K562 (cell line): ENCODE measurements at regions not wholly inside any gene's neighbourhood (a gene's known extent, or its start where the extent isn't known, plus 50 kb on each side); places are given as distances from the start of the nearest gene placed in this dataset.

ENCODE experiments used
- ATAC-seq: fragments of 200-7000 bp; cut with Tn5 transposase; 3 replicates; pipeline ENCODE4 v1.9.1; 2020; ENCODE audit warnings: moderate library complexity
- BruUV-seq: library from RNA; stranded (reverse); fragments of 400-500 nt; replicated peaks from 2 replicates; lab custom pipeline; 2021; lab: Mats Ljungman, UMichigan
- CTCF ChIA-PET: fragments of 300-600 bp; formaldehyde crosslinking; extraction: SDS; loops from one replicate; lab custom pipeline; 2021; ENCODE audit warnings: low intra/inter-chr PET ratio; lab: Yijun Ruan, JAX
- POLR2A ChIA-PET: fragments of 300-600, 350-650 bp; sonication (Branson Sonifier 250); formaldehyde crosslinking; extraction: SDS; loops from one replicate; lab custom pipeline; 2021; ENCODE audit warnings: antibody characterized with exemption, inconsistent platforms; lab: Yijun Ruan, JAX
- DNase-seq, 4 experiments: peaks; one replicate each; pipeline versions ENCODE4 v3.0.0 to v3.0.0-alpha.2; 2011 to 2018; ENCODE audit warnings: low spot score in 3 of 4, mixed read lengths in 3 of 4; ENCODE audit errors: extremely low read depth in 1 of 4
- FAIRE-seq: peaks from 2 replicates; lab custom pipeline; 2011; peaks lifted over from hg19 to GRCh38; lab: Jason Lieb, UNC
- H2AFZ ChIP-seq: 2 replicates; pipeline ENCODE4 v1.6.0; 2011; ENCODE audit warnings: low read depth, low read length, control low read depth, inconsistent platforms
- H3K27ac ChIP-seq: fragments of 200-600 bp; 3 replicates; pipeline ENCODE4 v1.8.0; 2011; ENCODE audit warnings: low read depth, mild to moderate bottlenecking, control low read depth, inconsistent platforms, low read length, moderate library complexity, mixed read lengths; ENCODE audit errors: extremely low read depth
- H3K27me3 ChIP-seq, 2 experiments: fragments of 300-600 bp in 1 of 2; 2 replicates in 1 of 2; 3 replicates in 1 of 2; pipeline versions ENCODE4 v1.6.0 to v1.8.0; 2011; ENCODE audit warnings: inconsistent platforms in 2 of 2, low read length in 2 of 2, mild to moderate bottlenecking in 1 of 2, mixed read lengths in 1 of 2, moderate library complexity in 1 of 2; ENCODE audit not compliant: control insufficient read depth in 2 of 2, insufficient read depth in 2 of 2
- H3K36me3 ChIP-seq: fragments of 300-600 bp; 3 replicates; pipeline ENCODE4 v1.8.0; 2011; ENCODE audit warnings: mild to moderate bottlenecking, low read length, inconsistent platforms; ENCODE audit not compliant: control insufficient read depth, insufficient read depth
- H3K4me1 ChIP-seq, 2 experiments: fragments of 200-600 bp in 1 of 2; replicated peaks in 1 of 2; 2 replicates in 1 of 2; 3 replicates in 1 of 2; pipeline versions ENCODE4 v1.5.1 to v1.8.0; 2011; ENCODE audit warnings: inconsistent platforms in 2 of 2, low read length in 2 of 2, mild to moderate bottlenecking in 1 of 2, mixed read lengths in 1 of 2, moderate library complexity in 1 of 2; ENCODE audit not compliant: control insufficient read depth in 2 of 2, insufficient read depth in 2 of 2
- H3K4me2 ChIP-seq: 2 replicates; pipeline ENCODE4 v1.6.1; 2011; ENCODE audit warnings: low read length, control low read depth, inconsistent platforms, mixed read lengths; ENCODE audit not compliant: insufficient read depth
- H3K4me3 ChIP-seq: fragments of 200-600 bp; sonication (generic), shearing (Covaris generic); 2 replicates; pipeline ENCODE4 v1.5.1; 2016; ENCODE audit warnings: control low read depth, inconsistent platforms
- H3K79me2 ChIP-seq: fragments of 200-600 bp; 3 replicates; pipeline ENCODE4 v1.8.0; 2011; ENCODE audit warnings: low read length, inconsistent platforms; ENCODE audit not compliant: control insufficient read depth, insufficient read depth
- H3K9ac ChIP-seq, 2 experiments: 2 replicates each; pipeline versions ENCODE4 v1.6.0 to v1.6.1; 2011; ENCODE audit warnings: low read depth in 2 of 2, low read length in 2 of 2, control low read depth in 1 of 2, inconsistent platforms in 1 of 2, mild to moderate bottlenecking in 1 of 2, mixed read lengths in 1 of 2; ENCODE audit not compliant: insufficient read depth in 1 of 2
- H3K9me1 ChIP-seq: one replicate; pipeline ENCODE4 v1.6.0; 2011; ENCODE audit warnings: inconsistent platforms, mild to moderate bottlenecking, low read length, moderate library complexity; ENCODE audit not compliant: control insufficient read depth, insufficient read depth
- H3K9me3 ChIP-seq: replicated peaks from 2 replicates; pipeline ENCODE4 v1.5.1; 2011; ENCODE audit warnings: low read depth, low read length, inconsistent platforms; ENCODE audit not compliant: control insufficient read depth, insufficient read depth
- H4K20me1 ChIP-seq: replicated peaks from 2 replicates; pipeline ENCODE4 v1.6.1; 2011; ENCODE audit warnings: low read length, inconsistent platforms, mixed read lengths; ENCODE audit not compliant: control insufficient read depth, insufficient read depth
- CHCHD3 ChIP-seq: fragments of 250-450 bp; sonication (Bioruptor Pico); IDR thresholded peaks from 2 replicates; pipeline ENCODE4 v2.1.2; 2022; ENCODE audit warnings: mild to moderate bottlenecking
- SMAD1 ChIP-seq: fragments of 150-350 bp; IDR thresholded peaks from 2 replicates; pipeline ENCODE4 v1.6.1; 2014; ENCODE audit warnings: low read length, low read depth; ENCODE audit not compliant: partially characterized antibody
- ZNF311 ChIP-seq: fragments of 250-450 bp; sonication (Bioruptor Pico); IDR thresholded peaks from 2 replicates; pipeline ENCODE4 v1.4.0; 2020; ENCODE audit warnings: mild to moderate bottlenecking, moderate library complexity
- WGBS: fragments of 100-300 bp; shearing (Covaris generic); methylation state at CpG from one replicate; pipeline ENCODE4 v1.1.6; 2016; ENCODE audit warnings: low coverage, mixed read lengths; ENCODE audit not compliant: insufficient coverage; ENCODE audit errors: missing lambda C conversion rate; 5-methylcytosine and 5-hydroxymethylcytosine counted together
- in situ Hi-C: fragments of 300-500 bp; cut with MboI; formaldehyde crosslinking; loops from 4 replicates; pipeline ENCODE4 v1.15.0; 2018; ENCODE audit warnings: inconsistent platforms, mixed read lengths
- intact Hi-C: fragments of 100-400 bp; cut with micrococcal nuclease; formaldehyde crosslinking; loops from 2 replicates; pipeline ENCODE4 v1.14.2; 2022
- TF ChIP-seq, protein P1 (sequence below): fragments of 250-450 bp; sonication (Bioruptor Pico); IDR thresholded peaks from 2 replicates; pipeline ENCODE4 v1.8.0; 2021; ENCODE audit warnings: moderate library complexity, mild to moderate bottlenecking, inconsistent platforms

DNA sequence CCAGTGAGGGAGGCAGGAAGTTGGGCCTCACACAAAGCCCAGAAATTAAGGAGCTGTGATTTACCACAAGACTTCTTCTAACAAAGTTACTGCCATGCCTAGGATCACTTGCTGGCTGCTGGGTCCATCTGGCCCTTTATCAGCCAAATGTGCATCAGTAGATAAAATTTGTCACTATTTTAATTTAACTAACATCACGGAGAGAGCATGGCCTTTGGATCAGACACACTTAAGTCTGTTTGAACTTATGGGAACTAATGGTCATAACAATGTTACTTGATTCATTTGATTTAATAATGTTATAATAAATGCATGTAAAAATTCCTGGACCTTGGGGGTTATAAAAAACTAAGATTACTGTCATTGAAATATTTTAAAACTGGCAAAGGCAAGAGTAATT is 67.2 kb upstream of the CCDC190 start (continued):
- TF ChIP-seq, protein P1, sequence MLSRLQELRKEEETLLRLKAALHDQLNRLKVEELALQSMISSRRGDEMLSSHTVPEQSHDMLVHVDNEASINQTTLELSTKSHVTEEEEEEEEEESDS (CRISPR knock-in tag) = no peak
- no peak for TF ChIP-seq CHCHD3 (CRISPR knock-in tag)
- TF ChIP-seq, all 486 proteins: peak for 0

DNA sequence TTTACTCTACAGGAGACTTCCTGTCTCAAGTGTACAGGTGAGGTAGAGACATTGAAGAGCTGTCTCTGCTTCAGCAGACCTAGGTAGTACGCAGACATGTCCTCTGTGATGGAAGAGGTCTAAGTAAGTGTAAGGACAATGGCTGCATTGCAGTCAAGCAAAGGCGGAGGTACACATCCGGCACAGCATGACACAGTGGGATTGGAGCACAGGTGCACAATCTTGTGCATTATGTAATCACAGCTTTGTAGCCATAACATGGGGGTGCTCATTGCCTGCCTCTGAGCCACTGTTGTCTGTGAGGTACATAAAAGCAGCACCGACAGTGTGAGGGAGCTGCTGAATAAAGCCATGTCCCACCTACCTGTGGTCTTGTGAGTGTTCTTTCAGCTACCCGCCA is 66.4 kb upstream of the CCDC190 start:
- ATAC-seq (no peak), DNase-seq (no peak), FAIRE-seq (no peak)
- Histone ChIP-seq H3K27ac (no peak overlapping the region), H3K4me1 (no peaks in the 10 kb centered on the region), H2AFZ (no peak overlapping the region), H3K36me3 (no peaks in the 10 kb centered on the region), H3K9me1 (no peaks in the 10 kb centered on the region), H3K27me3 (no peaks in the 10 kb centered on the region), H3K79me2 (no peaks in the 10 kb centered on the region), H3K4me3 (no peak overlapping the region), H3K4me2 (no peak overlapping the region), H4K20me1 (no peaks in the 10 kb centered on the region), H3K9ac (no peak overlapping the region), H3K9me3 (no peaks in the 10 kb centered on the region)
- in situ Hi-C loops = no loop called here
- POLR2A ChIA-PET = interaction anchor here (0.6 kb wide), 1 partner anchor 16 kb away, joined by 3 read pairs; no protein-coding TSS in a partner anchor
- no peak for TF ChIP-seq ZNF311 (CRISPR knock-in tag)
- 4% methylated on average over 5 of the region's 5 CpGs for WGBS
- BruUV-seq = no TSS peak
- intact Hi-C loops = no loop called here
- CTCF ChIA-PET = no interaction called here

- H3K4me1 ChIP-seq = no peaks in the 10 kb centered on the region
- DNase-seq = no peak
- TF ChIP-seq SMAD1 = no peak
- ATAC-seq = no peak
- no peaks in the 10 kb centered on the region for H3K27me3 ChIP-seq
- H4K20me1 ChIP-seq = no peaks in the 10 kb centered on the region
- H3K4me3 ChIP-seq = no peak overlapping the region
- in situ Hi-C loops (no loop called here), intact Hi-C loops (no loop called here)
- H3K79me2 ChIP-seq = no peaks in the 10 kb centered on the region
- WGBS = 0% methylated on average over 3 of the region's 3 CpGs
- ChIA-PET CTCF (no interaction called here), POLR2A (interaction anchor here (0.6 kb wide), 1 partner anchor 721 kb away, joined by 3 read pairs; no protein-coding TSS in a partner anchor)
- H2AFZ ChIP-seq = no peak overlapping the region
- BruUV-seq = no TSS peak
- no peak overlapping the region for H3K9ac ChIP-seq
- no peak overlapping the region for H3K27ac ChIP-seq
- FAIRE-seq = no peak
- H3K9me3 ChIP-seq = no peaks in the 10 kb centered on the region
- H3K36me3 ChIP-seq = no peaks in the 10 kb centered on the region
- H3K9me1 ChIP-seq = no peaks in the 10 kb centered on the region
- no peak overlapping the region for H3K4me2 ChIP-seq
These were observed 65.9 kb upstream of the CCDC190 start for GRCh38 chr1:162926906-162927305.
